ENCODE measurements at regions not wholly inside any gene's neighbourhood (a gene's known extent, or its start where the extent isn't known, plus 50 kb on each side); places are given as distances from the start of the nearest gene placed in this dataset.
"Not testable (repeated sequence)": the region's sequence is repeated elsewhere in the genome, so short reads cannot be mapped to it uniquely, and the experiment has no call there.

DNA sequence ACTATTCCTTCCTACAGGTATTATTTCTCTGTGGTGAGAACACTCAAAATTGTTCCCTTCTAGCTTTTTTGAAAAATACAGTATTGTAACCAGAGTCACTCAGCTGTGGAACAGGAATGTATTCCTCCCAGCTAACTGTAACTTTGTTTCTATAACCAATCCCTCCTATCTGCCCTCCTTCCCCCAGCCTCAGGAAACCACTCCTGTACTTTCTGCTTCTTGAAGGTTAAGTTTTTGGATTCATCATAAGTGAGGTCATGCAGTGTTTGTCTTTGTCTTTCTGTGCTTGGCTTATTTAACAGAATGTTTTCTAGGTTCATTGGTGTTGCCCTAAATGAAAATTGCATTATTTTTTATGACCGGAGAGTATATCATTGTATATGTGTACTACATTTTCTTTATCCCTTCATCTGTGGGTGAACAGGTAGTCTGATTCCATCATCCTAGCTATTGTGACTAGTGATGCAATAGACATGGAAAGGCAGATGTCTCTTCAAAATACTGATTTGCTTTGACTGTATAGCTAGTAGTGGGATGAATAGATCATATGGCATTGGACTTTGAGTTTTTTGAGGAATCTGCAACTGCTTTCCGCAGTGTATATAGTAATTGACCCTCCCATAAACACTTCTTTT lies 112.9 kb upstream of the GRK3 start:
- Mint-ChIP-seq H3K27ac (peak overlapping the region; percentile 8), H3K4me1 (peaks cover 33% of the 10 kb centered on the region), H3K27me3 (ENCODE audit: low read depth) (no peaks in the 10 kb centered on the region), H3K36me3 (peaks cover 14% of the 10 kb centered on the region), H3K4me3 (no peak overlapping the region), H3K9me3 (no peaks in the 10 kb centered on the region)
- TF ChIP-seq CTCF (IDR thresholded peaks at IDR 0.05; ENCODE audit: unreplicated experiment): no peak
- no peak for DNase-seq (ENCODE audit: low spot score in 2 of 2, unreplicated experiment in 2 of 2)

GRCh38 chr22:25452116-25452700 lies 112.3 kb upstream of the GRK3 start:
- TF ChIP-seq CTCF (IDR thresholded peaks at IDR 0.05; ENCODE audit: unreplicated experiment): no peak
- peaks cover 17% of the 10 kb centered on the region for H3K36me3 Mint-ChIP-seq
- H3K27me3 Mint-ChIP-seq (ENCODE audit: low read depth): no peaks in the 10 kb centered on the region
- H3K4me3 Mint-ChIP-seq: no peak overlapping the region
- no peaks in the 10 kb centered on the region for H3K9me3 Mint-ChIP-seq
- no peak for DNase-seq (ENCODE audit: low spot score in 2 of 2, unreplicated experiment in 2 of 2)
- H3K27ac Mint-ChIP-seq: no peak overlapping the region
- H3K4me1 Mint-ChIP-seq: peaks cover 31% of the 10 kb centered on the region

DNA sequence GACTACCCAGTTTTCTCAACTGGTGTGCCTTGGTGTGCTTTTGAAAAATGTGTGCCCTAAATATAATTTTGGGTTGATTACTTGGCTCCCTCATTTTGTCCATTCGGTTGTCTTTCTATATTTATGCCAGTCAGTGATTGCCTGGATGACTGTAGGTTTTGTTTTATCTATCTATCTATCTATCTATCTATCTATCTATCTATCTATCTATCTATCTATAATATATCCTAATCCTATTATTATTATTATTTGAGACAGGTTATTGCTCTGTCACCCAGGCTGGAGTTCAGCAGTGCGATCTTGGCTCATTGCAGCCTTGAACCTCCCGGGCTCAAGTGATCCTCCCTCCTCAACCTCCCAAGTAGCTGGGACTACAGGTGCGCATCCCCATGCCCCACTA lies 111.4 kb upstream of the GRK3 start:
- Mint-ChIP-seq H3K27me3 (ENCODE audit: low read depth) (no peaks in the 10 kb centered on the region), H3K9me3 (no peaks in the 10 kb centered on the region), H3K4me1 (peaks cover 31% of the 10 kb centered on the region)

GRCh38 chr22:25453557-25453956 lies 110.9 kb upstream of the GRK3 start:
- no peak overlapping the region for H3K27ac Mint-ChIP-seq
- H3K27me3 Mint-ChIP-seq (ENCODE audit: low read depth): no peaks in the 10 kb centered on the region
- H3K36me3 Mint-ChIP-seq: peaks cover 19% of the 10 kb centered on the region
- H3K4me1 Mint-ChIP-seq: peaks cover 31% of the 10 kb centered on the region
- no peaks in the 10 kb centered on the region for H3K9me3 Mint-ChIP-seq
- TF ChIP-seq CTCF (IDR thresholded peaks at IDR 0.05; ENCODE audit: unreplicated experiment): no peak
- DNase-seq (ENCODE audit: low spot score in 2 of 2, unreplicated experiment in 2 of 2): no peak
- H3K4me3 Mint-ChIP-seq: no peak overlapping the region

More for the DNA sequence above, 111.4 kb upstream of the GRK3 start:
- Mint-ChIP-seq H3K36me3 (peaks cover 17% of the 10 kb centered on the region), H3K4me3 (no peak overlapping the region), H3K27ac (no peak overlapping the region)
- DNase-seq (ENCODE audit: low spot score in 2 of 2, unreplicated experiment in 2 of 2): no peak
- TF ChIP-seq CTCF (IDR thresholded peaks at IDR 0.05; ENCODE audit: unreplicated experiment): no peak

DNA sequence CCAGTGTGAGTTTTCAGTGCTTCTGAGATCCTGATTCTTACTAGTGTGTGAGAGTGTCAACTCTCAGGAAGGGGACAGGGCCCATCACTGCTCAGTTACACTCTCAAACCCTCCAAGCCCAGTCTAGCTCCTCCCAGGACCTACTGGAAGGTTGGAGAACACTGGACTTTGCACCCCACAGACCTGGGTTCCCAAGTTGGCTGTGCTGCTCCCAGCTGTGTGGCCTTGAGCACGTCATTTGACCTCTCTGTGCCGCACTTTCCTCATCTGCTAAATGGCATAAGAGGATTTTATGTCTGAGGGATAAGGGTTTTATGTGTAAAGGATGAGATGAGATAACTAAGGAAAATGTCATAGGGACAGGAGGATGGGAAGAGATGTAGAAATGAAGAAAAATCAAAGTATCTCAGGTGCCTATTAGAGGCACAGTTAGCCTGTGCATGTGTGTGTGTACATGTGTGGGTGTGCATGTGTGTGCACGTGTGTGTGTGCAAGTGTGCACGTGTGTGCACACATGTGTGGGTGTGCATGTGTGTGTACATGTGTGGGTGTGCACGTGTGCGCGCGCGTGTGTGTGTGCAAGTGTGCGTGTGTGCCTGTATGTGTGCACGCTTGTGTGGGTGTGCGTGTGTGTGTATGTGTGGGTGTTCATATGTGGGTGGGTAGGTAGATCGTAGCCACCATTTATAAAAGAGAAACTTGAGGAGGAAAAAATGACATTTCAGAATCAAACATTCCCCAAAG lies 108.0 kb upstream of the GRK3 start:
- not testable (repeated sequence) for H3K27me3 Mint-ChIP-seq (ENCODE audit: low read depth); H3K9me3 Mint-ChIP-seq; H3K4me3 Mint-ChIP-seq; H3K27ac Mint-ChIP-seq; DNase-seq (ENCODE audit: low spot score in 2 of 2, unreplicated experiment in 2 of 2)
- peaks cover 41% of the 10 kb centered on the region for H3K36me3 Mint-ChIP-seq
- peaks cover 10% of the 10 kb centered on the region for H3K4me1 Mint-ChIP-seq

GRCh38 chr22:25458631-25459030 lies 105.8 kb upstream of the GRK3 start:
- DNase-seq (ENCODE audit: low spot score in 2 of 2, unreplicated experiment in 2 of 2); H3K27me3 Mint-ChIP-seq (ENCODE audit: low read depth); H3K9me3 Mint-ChIP-seq; H3K4me3 Mint-ChIP-seq; H3K27ac Mint-ChIP-seq; H3K4me1 Mint-ChIP-seq: not testable (repeated sequence)
- H3K36me3 Mint-ChIP-seq: peaks cover 44% of the 10 kb centered on the region

DNA sequence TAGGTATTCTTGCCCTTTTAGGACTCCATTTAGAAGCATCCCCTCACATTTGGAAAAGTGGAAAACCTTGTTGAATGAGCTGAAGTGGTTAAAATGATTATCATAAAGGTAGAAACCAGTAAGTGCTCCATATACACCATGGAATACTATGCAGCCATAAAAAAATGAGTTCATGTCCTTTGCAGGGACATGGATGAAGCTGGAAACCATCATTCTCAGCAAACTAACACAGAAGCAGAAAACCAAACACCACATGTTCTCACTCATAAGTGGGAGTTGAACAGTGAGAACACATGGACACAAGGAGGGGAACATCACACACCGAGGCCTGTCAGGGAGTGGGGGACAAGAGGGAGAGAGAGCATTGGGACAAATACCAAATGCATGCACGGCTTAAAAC lies 103.8 kb upstream of the GRK3 start:
- H3K9me3 Mint-ChIP-seq; H3K27me3 Mint-ChIP-seq (ENCODE audit: low read depth); H3K4me3 Mint-ChIP-seq; H3K4me1 Mint-ChIP-seq; H3K27ac Mint-ChIP-seq; DNase-seq (ENCODE audit: low spot score in 2 of 2, unreplicated experiment in 2 of 2): not testable (repeated sequence)
- peaks cover 39% of the 10 kb centered on the region for H3K36me3 Mint-ChIP-seq
